GM23338 (cell line): ENCODE measurements at regions not wholly inside any gene's neighbourhood (a gene's known extent, or its start where the extent isn't known, plus 50 kb on each side); places are given as distances from the start of the nearest gene placed in this dataset.

Source experiments
- ATAC-seq: fragments of 200-7000 bp; cut with Tn5 transposase; 3 replicates; pipeline ENCODE4 v1.9.1; 2020
- DNase-seq: peaks from one replicate; pipeline ENCODE4 v3.0.0-alpha.2; 2015; ENCODE audit warnings: low spot score
- H2AFZ ChIP-seq: fragments of 200-600 bp; sonication (generic); 2 replicates; pipeline ENCODE4 v1.8.0; 2016; ENCODE audit warnings: antibody characterized with exemption, mild to moderate bottlenecking, moderate library complexity
- H3F3A ChIP-seq: fragments of 200-600 bp; sonication (generic); replicated peaks from 2 replicates; pipeline ENCODE4 v1.8.0; 2017; ENCODE audit warnings: antibody characterized with exemption, mixed run types, low read depth
- H3K27ac ChIP-seq: fragments of 200-600 bp; sonication (generic); 2 replicates; pipeline ENCODE4 v1.6.1; 2016; ENCODE audit warnings: low read depth
- H3K27me3 ChIP-seq: fragments of 200-600 bp; sonication (generic); 2 replicates; pipeline ENCODE4 v1.8.0; 2016; ENCODE audit warnings: mild to moderate bottlenecking, mixed run types, moderate library complexity; ENCODE audit not compliant: insufficient read depth
- H3K36me3 ChIP-seq: fragments of 200-600 bp; sonication (generic); 2 replicates; pipeline ENCODE4 v1.8.0; 2016; ENCODE audit warnings: mild to moderate bottlenecking; ENCODE audit not compliant: insufficient read depth
- H3K4me1 ChIP-seq: fragments of 200-600 bp; sonication (generic); 2 replicates; pipeline ENCODE4 v1.8.0; 2016; ENCODE audit warnings: mild to moderate bottlenecking, moderate library complexity; ENCODE audit not compliant: insufficient read depth
- H3K4me2 ChIP-seq: fragments of 200-600 bp; sonication (generic); 2 replicates; pipeline ENCODE4 v1.7.1; 2017; ENCODE audit warnings: mixed run types
- H3K4me3 ChIP-seq: fragments of 200-600 bp; sonication (generic); 2 replicates; pipeline ENCODE4 v1.6.1; 2016; ENCODE audit warnings: mixed run types
- H3K79me2 ChIP-seq: fragments of 200-600 bp; sonication (generic); replicated peaks from 2 replicates; pipeline ENCODE4 v1.8.0; 2017; ENCODE audit warnings: mild to moderate bottlenecking; ENCODE audit not compliant: insufficient read depth
- H3K9me2 ChIP-seq: fragments of 200-600 bp; sonication (generic); 2 replicates; pipeline ENCODE4 v1.8.0; 2017; ENCODE audit not compliant: insufficient read depth
- H4K20me1 ChIP-seq: fragments of 200-600 bp; sonication (generic); replicated peaks from 2 replicates; pipeline ENCODE4 v1.8.0; 2017; ENCODE audit warnings: mild to moderate bottlenecking; ENCODE audit not compliant: insufficient read depth
- H3K27ac Mint-ChIP-seq: 2 replicates; pipeline ENCODE4 v1.8.0; 2020; ENCODE audit warnings: inconsistent platforms, mild to moderate bottlenecking, moderate library complexity, mixed read lengths
- H3K27me3 Mint-ChIP-seq: 3 replicates; pipeline ENCODE4 v1.8.0; 2022; ENCODE audit warnings: low read depth, mild to moderate bottlenecking, moderate library complexity, mixed read lengths, inconsistent platforms; ENCODE audit not compliant: insufficient read depth, poor library complexity
- H3K36me3 Mint-ChIP-seq: 3 replicates; pipeline ENCODE4 v1.8.0; 2021; ENCODE audit warnings: low read depth, mild to moderate bottlenecking, inconsistent platforms, moderate library complexity, mixed read lengths
- H3K4me1 Mint-ChIP-seq: 3 replicates; pipeline ENCODE4 v1.8.0; 2020; ENCODE audit warnings: mild to moderate bottlenecking, inconsistent platforms, mixed read lengths
- H3K4me3 Mint-ChIP-seq: 3 replicates; pipeline ENCODE4 v1.8.0; 2021; ENCODE audit warnings: moderate library complexity, mild to moderate bottlenecking, inconsistent platforms, mixed read lengths
- H3K9me3 Mint-ChIP-seq: 3 replicates; pipeline ENCODE4 v1.8.0; 2020; ENCODE audit warnings: moderate library complexity, mild to moderate bottlenecking, inconsistent platforms, mixed read lengths
- CREB1 ChIP-seq: fragments of 250-450 bp; sonication (Bioruptor Pico); IDR thresholded peaks from 2 replicates; pipeline ENCODE4 v1.5.0; 2020; ENCODE audit warnings: low read depth, mild to moderate bottlenecking, moderate library complexity
- CTCF ChIP-seq, 2 experiments: fragments of 200-600 bp in 1 of 2; sonication (generic) in 1 of 2; conservative IDR thresholded peaks; 2 replicates each; pipeline versions ENCODE4 v1.5.1 to v1.6.1; 2016 to 2017; ENCODE audit warnings: antibody characterized with exemption in 2 of 2, low read depth in 2 of 2, mild to moderate bottlenecking in 2 of 2, moderate library complexity in 1 of 2
- EZH2 ChIP-seq: fragments of 200-600 bp; sonication (generic); IDR thresholded peaks from one replicate; pipeline ENCODE4 v1.8.0; 2017; ENCODE audit warnings: antibody characterized with exemption, mild to moderate bottlenecking, low read depth; ENCODE audit not compliant: unreplicated experiment
- EZH2phosphoT487 ChIP-seq: fragments of 200-600 bp; sonication (generic); IDR thresholded peaks from one replicate; pipeline ENCODE4 v1.8.1; 2018; ENCODE audit warnings: antibody characterized with exemption; ENCODE audit not compliant: unreplicated experiment
- JUNB ChIP-seq: IDR thresholded peaks from one replicate; pipeline ENCODE4 v1.6.1; 2016; ENCODE audit warnings: antibody characterized with exemption; ENCODE audit not compliant: unreplicated experiment
- NANOG ChIP-seq: IDR thresholded peaks from 2 replicates; pipeline ENCODE4 v1.6.1; 2016; ENCODE audit warnings: antibody characterized with exemption, borderline replicate concordance
- POLR2AphosphoS5 ChIP-seq: IDR thresholded peaks from 2 replicates; pipeline ENCODE4 v1.6.1; 2016; ENCODE audit warnings: antibody characterized with exemption, low read depth
- STAT1 ChIP-seq: IDR thresholded peaks from one replicate; pipeline ENCODE4 v1.6.1; 2016; ENCODE audit warnings: antibody characterized with exemption; ENCODE audit not compliant: unreplicated experiment
- ZNF114 ChIP-seq: fragments of 250-450 bp; sonication (Bioruptor Pico); IDR thresholded peaks from 2 replicates; pipeline ENCODE4 v1.5.0; 2020; ENCODE audit warnings: mild to moderate bottlenecking, moderate library complexity
- ZNF331 ChIP-seq: fragments of 250-450 bp; sonication (Bioruptor Pico); IDR thresholded peaks from 2 replicates; pipeline ENCODE4 v1.5.0; 2020; ENCODE audit warnings: low read depth, mild to moderate bottlenecking, moderate library complexity
- ZNF462 ChIP-seq: fragments of 250-450 bp; sonication (Bioruptor Pico); IDR thresholded peaks from 2 replicates; pipeline ENCODE4 v1.5.0; 2020; ENCODE audit warnings: mild to moderate bottlenecking, moderate library complexity

- Mint-ChIP-seq H3K36me3 (no peaks in the 10 kb centered on the region), H3K4me1 (peaks cover 2% of the 10 kb centered on the region; the same call in 2 of the 3 replicates), H3K9me3 (no peaks in the 10 kb centered on the region), H3K27me3 (peaks cover 4% of the 10 kb centered on the region), H3K4me3 (no peak overlapping the region; the same call in 2 of the 3 replicates), H3K27ac (no peak overlapping the region)
- Histone ChIP-seq H3K27ac (no peak overlapping the region), H3K9me2 (no peaks in the 10 kb centered on the region), H3K4me3 (no peak overlapping the region), H3K79me2 (no peaks in the 10 kb centered on the region), H3K36me3 (no peaks in the 10 kb centered on the region), H3F3A (no peaks in the 10 kb centered on the region), H3K4me1 (no peaks in the 10 kb centered on the region), H2AFZ (peak overlapping the region; percentile 43; the same call in 1 of the 2 replicates), H3K4me2 (no peak overlapping the region), H3K27me3 (no peaks in the 10 kb centered on the region), H4K20me1 (no peaks in the 10 kb centered on the region)
- no peak for ATAC-seq
- TF ChIP-seq STAT1 (no peak), EZH2phosphoT487 (no peak)
- no peak for DNase-seq
Observed at GRCh38 chr3:135907422-135908165, 57.9 kb upstream of the PPP2R3A start.

- H3K36me3 ChIP-seq, result no peaks in the 10 kb centered on the region
- no peaks in the 10 kb centered on the region for H3K27me3 ChIP-seq
- H2AFZ ChIP-seq, result 0 out of 2 replicates have a peak overlapping the region, but pooled peaks have one; percentile 43
- no peak overlapping the region for H3K4me3 Mint-ChIP-seq
- H3K27ac Mint-ChIP-seq, result no peak overlapping the region
- no peaks in the 10 kb centered on the region for H3F3A ChIP-seq
- H3K9me2 ChIP-seq, result no peaks in the 10 kb centered on the region
- DNase-seq, result peak; percentile 4
- no peaks in the 10 kb centered on the region for H3K79me2 ChIP-seq
- no peak overlapping the region for H3K4me2 ChIP-seq
- peak; percentile 38; the same call in 1 of the 3 replicates for ATAC-seq
- H4K20me1 ChIP-seq, result no peaks in the 10 kb centered on the region
- H3K27me3 Mint-ChIP-seq, result peaks cover 4% of the 10 kb centered on the region
- no peak overlapping the region for H3K4me3 ChIP-seq
- no peaks in the 10 kb centered on the region for H3K36me3 Mint-ChIP-seq
- TF ChIP-seq ZNF331 (no peak), CTCF (conservative IDR thresholded peaks at IDR 0.05; ENCODE audit: low read depth in 2 of 2) (no peak), CREB1 (CRISPR knock-in tag) (no peak), JUNB (no peak), EZH2 (no peak), POLR2AphosphoS5 (no peak), NANOG (no peak), ZNF114 (CRISPR knock-in tag) (no peak), EZH2phosphoT487 (no peak), STAT1 (no peak), ZNF462 (CRISPR knock-in tag) (no peak)
- H3K4me1 ChIP-seq, result no peaks in the 10 kb centered on the region
- peaks cover 2% of the 10 kb centered on the region; the same call in 2 of the 3 replicates for H3K4me1 Mint-ChIP-seq
- H3K27ac ChIP-seq, result no peak overlapping the region
- no peaks in the 10 kb centered on the region for H3K9me3 Mint-ChIP-seq
Observed at GRCh38 chr3:135908225-135908624, 57.3 kb upstream of the PPP2R3A start.
